ENCODE measurements at regions not wholly inside any gene's neighbourhood (a gene's known extent, or its start where the extent isn't known, plus 50 kb on each side); places are given as distances from the start of the nearest gene placed in this dataset.
"Not testable (repeated sequence)": the region's sequence is repeated elsewhere in the genome, so short reads cannot be mapped to it uniquely, and the experiment has no call there.

DNA sequence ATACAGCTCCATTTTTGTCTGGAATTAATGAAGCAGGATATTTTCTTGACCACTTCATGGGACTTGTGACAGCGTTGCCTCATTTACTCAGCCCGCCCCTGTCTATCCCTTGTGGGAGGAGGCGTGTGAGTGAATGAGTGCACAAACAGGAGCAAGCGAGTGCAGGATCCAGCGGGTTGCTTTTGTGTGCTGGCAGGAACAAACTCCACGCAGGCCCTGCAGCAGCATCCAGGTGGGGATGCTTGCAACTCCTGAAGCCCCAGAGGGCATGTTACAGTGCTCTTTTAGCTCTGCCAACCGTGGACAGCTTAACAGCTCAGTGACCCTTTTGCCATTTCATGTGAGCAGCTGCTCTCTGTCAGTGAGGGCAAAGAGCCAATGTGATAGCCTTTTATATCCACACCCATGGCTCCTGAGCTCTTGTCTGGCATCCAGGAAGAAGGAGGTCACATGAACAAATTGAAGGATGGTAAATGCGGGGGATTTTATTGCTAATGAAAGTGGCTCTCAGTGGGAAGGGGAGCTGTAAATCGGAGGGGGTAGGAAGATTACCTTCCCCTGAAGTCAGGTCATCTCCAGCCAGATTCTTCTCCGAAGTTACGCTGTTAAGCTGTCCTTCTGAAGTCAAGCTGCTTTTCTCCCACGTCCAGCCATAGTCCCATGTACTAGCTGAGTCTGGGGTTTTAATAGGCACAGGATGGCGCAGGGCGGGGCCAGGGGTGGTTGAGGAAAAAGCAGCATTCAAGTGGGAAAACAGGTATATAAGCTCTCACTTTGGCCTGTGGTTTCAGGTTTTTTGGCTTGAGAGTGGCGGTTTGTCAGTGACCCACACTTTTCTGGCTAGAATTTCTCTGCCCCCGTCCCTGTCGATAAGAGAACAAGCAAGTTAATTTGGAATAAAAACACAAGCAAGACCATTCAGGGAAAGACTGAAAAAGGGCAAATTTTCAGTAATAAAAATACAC is 714.7 kb upstream of the MBL2 start:
- no peak overlapping the region for H3K4me3 ChIP-seq (ENCODE audit: low read depth, low read length)
- no peak for DNase-seq (ENCODE audit: low read depth)
- POLR2A ChIA-PET = no interaction called here
- H3K36me3 ChIP-seq (ENCODE audit: control insufficient read depth, insufficient read depth, low read length) = no peaks in the 10 kb centered on the region
- no peaks in the 10 kb centered on the region for H3K27me3 ChIP-seq (ENCODE audit: control insufficient read depth, insufficient read depth, low read length)
- TF ChIP-seq, protein P1, sequence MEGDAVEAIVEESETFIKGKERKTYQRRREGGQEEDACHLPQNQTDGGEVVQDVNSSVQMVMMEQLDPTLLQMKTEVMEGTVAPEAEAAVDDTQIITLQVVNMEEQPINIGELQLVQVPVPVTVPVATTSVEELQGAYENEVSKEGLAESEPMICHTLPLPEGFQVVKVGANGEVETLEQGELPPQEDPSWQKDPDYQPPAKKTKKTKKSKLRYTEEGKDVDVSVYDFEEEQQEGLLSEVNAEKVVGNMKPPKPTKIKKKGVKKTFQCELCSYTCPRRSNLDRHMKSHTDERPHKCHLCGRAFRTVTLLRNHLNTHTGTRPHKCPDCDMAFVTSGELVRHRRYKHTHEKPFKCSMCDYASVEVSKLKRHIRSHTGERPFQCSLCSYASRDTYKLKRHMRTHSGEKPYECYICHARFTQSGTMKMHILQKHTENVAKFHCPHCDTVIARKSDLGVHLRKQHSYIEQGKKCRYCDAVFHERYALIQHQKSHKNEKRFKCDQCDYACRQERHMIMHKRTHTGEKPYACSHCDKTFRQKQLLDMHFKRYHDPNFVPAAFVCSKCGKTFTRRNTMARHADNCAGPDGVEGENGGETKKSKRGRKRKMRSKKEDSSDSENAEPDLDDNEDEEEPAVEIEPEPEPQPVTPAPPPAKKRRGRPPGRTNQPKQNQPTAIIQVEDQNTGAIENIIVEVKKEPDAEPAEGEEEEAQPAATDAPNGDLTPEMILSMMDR (IDR thresholded peaks at IDR 0.05; ENCODE audit: insufficient read depth, low read depth, low read length) = no peak
- CTCF ChIA-PET = no interaction called here

DNA sequence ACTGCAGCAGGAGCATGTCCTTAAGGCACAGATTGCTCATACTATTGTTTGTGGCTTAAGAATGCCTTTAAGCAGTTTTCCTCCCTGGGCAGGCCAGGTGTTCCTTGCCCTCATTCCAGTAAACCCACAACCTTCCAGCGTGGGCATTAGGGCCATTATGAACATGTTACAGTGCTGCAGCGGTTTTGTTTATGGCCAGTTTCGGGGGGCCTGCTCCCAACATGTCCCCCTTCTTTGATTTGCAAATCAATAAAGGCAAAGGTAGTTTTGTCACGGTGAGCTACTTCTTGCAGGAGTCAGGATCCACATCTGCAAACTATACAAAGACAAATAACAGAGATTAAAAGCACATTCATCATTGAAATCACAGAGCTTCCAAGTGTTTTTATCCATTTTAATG is 712.8 kb upstream of the MBL2 start:
- DNase-seq (ENCODE audit: low read depth); CTCF ChIA-PET; H3K27me3 ChIP-seq (ENCODE audit: control insufficient read depth, insufficient read depth, low read length); POLR2A ChIA-PET; H3K36me3 ChIP-seq (ENCODE audit: control insufficient read depth, insufficient read depth, low read length); H3K4me3 ChIP-seq (ENCODE audit: low read depth, low read length): not testable (repeated sequence)

GRCh38 chr10:53479365-53479764 is 706.8 kb upstream of the MBL2 start:
- ChIA-PET POLR2A (no interaction called here), CTCF (no interaction called here)
- H3K36me3 ChIP-seq (ENCODE audit: control insufficient read depth, insufficient read depth, low read length) = no peaks in the 10 kb centered on the region
- no peak overlapping the region for H3K4me3 ChIP-seq (ENCODE audit: low read depth, low read length)
- no peaks in the 10 kb centered on the region for H3K27me3 ChIP-seq (ENCODE audit: control insufficient read depth, insufficient read depth, low read length)
- no peak for DNase-seq (ENCODE audit: low read depth)
- TF ChIP-seq, protein P1 (IDR thresholded peaks at IDR 0.05; ENCODE audit: insufficient read depth, low read depth, low read length) = no peak

GRCh38 chr10:53477313-53477675 is 704.7 kb upstream of the MBL2 start:
- TF ChIP-seq, protein P1 (IDR thresholded peaks at IDR 0.05; ENCODE audit: insufficient read depth, low read depth, low read length) = no peak
- no peak for DNase-seq (ENCODE audit: low read depth)
- POLR2A ChIA-PET = no interaction called here
- H3K4me3 ChIP-seq (ENCODE audit: low read depth, low read length) = no peak overlapping the region
- CTCF ChIA-PET = no interaction called here
- no peaks in the 10 kb centered on the region for H3K27me3 ChIP-seq (ENCODE audit: control insufficient read depth, insufficient read depth, low read length)
- no peaks in the 10 kb centered on the region for H3K36me3 ChIP-seq (ENCODE audit: control insufficient read depth, insufficient read depth, low read length)

DNA sequence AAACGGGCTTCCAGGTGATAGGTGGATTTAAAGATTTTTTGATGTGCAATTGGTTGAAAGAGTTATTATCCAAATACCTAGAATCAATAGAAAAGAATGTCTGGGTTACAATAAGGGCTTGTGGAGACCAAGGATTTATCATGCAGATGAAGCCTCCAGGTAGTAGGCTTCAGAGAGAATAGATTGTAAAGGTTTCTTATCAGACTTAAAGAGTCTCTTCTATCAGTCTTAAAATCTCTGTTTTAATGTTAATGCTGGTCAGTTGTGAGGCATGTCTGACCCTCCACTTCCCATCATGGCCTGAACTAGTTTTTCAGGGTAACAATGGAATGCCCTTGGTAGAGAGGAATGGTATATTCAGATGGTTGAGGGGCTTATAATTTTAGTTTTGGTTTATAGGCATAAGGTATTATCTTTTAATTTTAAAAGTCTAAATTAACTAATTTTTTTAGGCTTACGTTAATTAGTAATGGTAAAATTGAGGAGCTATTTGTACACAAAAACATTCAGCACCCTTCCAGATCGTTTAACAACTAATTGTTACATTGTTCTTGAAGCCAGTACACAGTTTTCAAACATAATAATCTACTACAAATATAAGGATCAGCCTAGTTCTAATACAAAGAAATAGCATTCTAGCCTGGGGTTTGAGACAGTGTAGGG is 704.2 kb upstream of the MBL2 start:
- H3K36me3 ChIP-seq (ENCODE audit: control insufficient read depth, insufficient read depth, low read length) = no peaks in the 10 kb centered on the region
- no peaks in the 10 kb centered on the region for H3K27me3 ChIP-seq (ENCODE audit: control insufficient read depth, insufficient read depth, low read length)
- ChIA-PET POLR2A (no interaction called here), CTCF (no interaction called here)
- no peak for DNase-seq (ENCODE audit: low read depth)
- TF ChIP-seq, protein P1 (IDR thresholded peaks at IDR 0.05; ENCODE audit: insufficient read depth, low read depth, low read length) = no peak
- H3K4me3 ChIP-seq (ENCODE audit: low read depth, low read length) = no peak overlapping the region
